DMS53 (cell line): ENCODE measurements at regions not wholly inside any gene's neighbourhood (a gene's known extent, or its start where the extent isn't known, plus 50 kb on each side); places are given as distances from the start of the nearest gene placed in this dataset.

ENCODE experiments used
- DNase-seq: peaks from one replicate; lab custom pipeline; 2025; lab: John Stamatoyannopoulos, UW

DNA sequence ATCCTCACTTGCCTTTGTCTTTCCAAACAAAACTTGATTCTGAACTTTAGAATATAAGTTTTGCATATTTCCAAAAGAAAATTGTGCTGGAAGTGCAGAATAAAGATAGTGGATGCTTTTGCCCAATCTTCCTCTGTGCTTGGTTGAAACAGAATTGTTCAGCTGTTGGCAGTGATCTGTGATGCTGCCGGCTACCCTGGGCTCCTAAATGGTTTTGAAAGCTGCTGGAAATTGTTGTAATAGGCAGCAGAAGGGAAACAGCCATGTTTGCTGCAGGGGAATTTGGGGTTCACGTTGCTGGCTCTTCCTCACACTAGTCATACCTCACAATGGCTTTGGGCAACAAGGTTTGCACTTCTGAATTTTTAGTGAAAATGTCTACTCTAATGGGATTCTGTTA lies 398.0 kb downstream of the RAPGEF2 start:
- DNase-seq = no peak

DNA sequence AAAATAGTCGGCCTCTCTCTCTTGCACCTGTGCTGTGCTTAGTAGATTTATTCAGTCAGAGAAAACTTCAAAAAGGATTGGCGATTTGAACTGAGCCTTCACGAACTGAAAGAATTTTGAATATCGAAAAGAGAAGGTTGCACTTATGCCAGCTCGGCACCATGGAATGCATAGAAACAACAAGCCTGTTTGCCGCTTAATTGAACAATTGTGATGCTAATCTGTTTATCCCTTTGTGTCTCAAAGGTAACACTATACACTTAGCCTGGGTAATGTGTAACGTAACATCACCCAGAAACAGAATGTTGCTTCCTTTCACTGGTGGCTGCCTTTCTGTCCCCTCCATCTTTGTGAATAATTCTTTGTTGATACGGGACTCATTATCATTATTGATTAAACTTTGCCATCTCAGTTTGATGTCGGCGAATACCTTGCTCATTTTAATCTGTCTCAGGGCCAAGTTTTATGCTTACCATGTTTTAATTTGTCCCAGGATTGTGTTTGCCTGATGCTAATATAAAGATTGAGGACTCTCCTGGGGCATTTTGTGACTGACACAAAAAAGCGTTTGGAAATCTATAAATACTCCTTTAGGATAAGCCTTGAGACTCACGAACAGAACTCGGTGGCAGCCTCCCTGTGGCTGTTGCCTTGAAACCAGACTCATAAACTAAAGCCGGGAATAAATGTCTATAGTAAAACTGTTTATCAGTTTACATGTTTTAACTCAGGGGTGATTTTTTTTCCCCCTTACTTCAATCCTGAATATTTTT lies 400.5 kb downstream of the RAPGEF2 start:
- no peak for DNase-seq

DNA sequence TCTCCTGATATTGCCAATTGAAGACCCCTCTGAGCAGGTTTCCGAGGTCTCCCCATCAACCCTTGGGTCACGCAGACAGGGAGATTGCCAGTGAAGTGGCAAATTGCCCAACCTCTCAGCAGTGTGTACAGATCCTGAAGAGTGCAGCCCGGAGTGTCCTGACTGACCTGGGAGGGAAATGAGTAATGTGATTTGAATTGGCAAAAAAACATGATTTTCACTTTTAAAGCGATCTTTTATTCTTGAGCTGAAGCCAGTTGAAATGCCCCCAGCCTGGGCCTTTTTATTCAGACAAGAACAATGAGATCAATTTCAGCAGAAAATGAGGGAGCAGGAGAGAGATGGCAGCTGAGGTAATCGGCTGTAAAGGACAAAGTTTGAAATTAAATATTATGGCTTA lies 401.8 kb downstream of the RAPGEF2 start:
- peak; percentile 42 for DNase-seq

DNA sequence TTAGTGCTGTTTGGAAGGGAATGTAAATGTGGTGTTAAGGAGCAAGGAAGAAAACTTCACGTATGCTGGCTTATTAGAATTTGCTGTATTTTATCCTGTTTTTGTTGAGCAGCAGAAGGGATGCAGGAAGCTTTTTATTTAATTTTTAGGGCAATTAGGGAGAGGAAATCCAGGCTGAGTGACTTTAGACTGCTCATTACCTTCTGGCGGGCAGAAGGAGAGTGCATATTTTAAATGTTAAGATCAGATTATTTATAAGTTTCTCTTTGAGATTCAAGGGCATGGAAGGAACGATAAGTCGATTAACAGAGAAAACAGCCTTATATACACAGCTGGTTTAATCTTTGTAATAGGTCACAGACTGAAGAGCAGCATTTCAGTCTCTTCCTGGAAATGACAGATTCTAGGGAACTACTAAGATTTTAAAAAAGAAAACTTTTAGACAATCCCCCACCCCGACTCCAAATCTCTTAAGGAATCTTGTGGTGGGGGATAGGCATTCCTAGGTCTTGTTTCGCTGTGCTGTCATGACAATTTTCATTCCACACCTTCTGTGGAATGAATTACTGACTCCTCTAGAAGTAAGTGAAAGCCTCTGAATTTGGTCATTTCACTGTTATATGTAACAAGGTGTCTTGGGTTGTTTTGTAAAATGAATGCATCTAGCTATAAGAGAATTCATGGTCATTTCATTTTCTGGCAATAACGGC lies 402.5 kb downstream of the RAPGEF2 start:
- DNase-seq = no peak

DNA sequence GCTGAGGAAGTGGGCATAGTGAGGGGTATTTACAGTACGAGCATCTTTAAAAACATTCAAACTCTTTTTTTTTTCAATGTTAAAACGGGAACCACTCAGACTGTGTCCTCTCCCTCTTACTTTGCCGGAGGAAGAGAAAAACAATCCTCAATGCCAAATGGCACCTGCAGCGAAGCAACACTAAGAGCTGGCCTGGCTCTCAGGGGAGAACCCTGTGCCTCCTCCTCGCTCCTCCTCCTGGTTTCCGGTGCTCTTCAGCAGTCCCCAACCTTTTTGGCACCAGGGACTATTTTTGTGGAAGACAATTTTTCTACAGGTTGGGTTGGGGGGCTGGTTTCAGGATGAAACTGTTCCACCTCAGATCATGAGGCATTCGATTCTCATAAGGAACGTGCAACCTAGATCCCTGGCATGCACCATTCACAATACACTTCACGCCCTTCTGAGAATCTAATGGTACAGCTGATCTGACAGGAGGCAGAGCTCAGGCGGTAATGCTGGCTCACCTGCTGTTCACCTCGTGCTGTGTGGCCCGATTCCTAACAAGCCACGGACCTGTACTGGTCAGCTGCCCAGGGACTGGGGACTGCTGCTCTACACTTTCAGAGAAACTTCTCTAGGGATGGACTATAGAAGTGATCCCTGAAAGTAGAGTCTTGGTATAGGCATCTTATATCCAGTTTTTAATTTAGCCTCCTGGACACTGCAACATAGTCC lies 404.1 kb downstream of the RAPGEF2 start:
- DNase-seq = no peak

DNA sequence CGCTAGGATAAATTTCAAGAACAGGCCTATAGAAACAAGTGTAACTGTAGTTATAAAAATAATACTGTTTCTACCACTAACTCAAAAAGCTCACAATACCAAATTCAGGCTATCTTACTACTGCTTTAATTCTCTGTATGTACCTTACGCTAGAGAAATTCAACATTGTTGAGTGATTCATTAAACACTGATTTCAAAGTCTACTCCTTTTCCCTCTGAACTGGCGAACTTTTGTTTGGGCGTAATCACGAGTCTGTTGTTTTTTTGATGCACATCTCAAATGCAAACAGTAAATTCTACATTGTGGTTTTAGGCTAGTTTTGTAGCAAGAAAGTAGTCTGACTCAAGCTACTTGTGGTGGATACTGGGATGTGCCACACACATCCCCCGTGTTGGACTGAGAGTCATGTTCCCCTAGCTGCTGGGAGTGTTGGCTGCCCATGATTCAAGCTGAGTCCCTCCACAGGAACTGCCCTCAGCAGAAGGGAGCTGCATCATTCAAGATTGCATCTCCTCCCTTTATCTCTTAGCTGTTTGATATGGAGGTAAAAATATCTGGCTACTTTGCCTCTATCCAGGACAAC lies 406.1 kb downstream of the RAPGEF2 start:
- no peak for DNase-seq

DNA sequence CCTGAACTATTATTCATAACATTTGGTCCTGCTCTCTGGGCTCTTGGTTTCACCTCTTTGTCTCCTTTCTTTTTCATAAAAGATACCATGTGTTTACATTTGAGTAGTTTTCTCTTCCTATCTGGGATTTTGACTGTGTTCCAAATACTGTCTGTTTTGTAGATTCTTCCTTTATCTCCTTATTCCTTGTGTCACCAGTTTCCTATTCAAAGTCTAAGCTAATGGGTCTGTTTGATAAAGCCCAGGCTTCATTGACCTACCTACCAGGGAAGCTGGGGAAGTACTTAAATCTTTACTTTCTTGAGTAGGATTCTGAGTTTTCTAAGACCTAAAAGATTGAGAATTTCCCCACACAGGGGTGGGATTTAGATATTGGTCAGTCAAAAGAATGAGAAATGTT lies 409.5 kb downstream of the RAPGEF2 start:
- no peak for DNase-seq

DNA sequence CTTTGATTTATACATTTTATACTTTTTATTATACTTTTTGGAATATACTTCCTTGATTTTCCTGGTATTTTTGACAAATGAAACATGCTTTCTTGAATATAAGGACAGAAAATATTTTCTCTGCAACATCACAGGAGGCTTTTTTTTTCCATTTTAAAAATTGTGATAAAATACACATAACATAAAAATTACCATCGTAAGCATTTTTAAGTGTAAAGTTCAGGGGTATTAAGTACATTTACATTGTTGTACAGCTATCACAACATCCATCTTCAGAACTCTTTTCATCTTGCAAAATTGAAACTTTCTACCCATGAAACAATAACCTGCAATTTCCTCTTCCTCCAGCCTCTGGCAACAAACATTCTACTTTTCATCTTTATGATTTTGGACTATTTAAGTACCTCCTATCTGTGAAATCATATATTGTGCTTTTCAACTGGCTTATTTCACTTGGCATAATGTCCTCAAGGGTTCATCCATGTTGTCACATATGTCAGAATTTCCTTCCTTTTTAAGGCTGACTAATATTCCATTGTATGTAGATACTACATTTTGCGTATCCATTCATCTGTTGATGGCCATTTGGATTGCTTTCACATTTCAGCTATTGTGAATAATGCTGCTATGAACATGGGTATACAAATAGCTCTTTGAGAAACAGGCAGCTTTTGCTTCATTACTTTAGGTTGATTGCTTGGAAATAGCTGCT lies 412.6 kb downstream of the RAPGEF2 start:
- no peak for DNase-seq

DNA sequence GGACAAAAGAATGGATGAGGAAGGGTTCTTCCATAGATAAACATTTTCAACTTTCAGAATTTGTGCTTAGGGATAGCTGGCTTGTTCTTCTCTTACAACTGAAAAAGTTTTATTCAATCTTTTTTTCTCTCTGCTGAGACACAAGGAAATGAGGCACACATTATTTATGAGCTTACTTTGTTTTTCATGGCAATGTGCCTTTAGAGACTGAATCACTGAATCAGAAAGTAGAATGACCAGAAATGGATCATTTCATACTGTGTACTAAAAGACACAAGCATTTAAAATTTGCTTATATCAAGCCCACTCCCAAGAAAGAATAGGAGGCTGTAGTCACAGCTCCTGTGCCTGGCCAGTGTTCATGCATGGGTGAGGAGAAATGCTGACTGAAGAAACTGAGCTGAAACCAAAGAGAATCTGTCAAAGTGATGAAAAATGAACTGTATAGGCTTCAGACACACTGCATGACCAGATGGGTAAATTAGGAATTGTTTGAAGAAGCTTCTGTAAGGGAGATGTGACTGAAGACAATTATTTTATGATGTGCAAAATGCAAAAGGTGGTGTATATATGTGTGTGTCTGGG lies 413.8 kb downstream of the RAPGEF2 start:
- DNase-seq = no peak

DNA sequence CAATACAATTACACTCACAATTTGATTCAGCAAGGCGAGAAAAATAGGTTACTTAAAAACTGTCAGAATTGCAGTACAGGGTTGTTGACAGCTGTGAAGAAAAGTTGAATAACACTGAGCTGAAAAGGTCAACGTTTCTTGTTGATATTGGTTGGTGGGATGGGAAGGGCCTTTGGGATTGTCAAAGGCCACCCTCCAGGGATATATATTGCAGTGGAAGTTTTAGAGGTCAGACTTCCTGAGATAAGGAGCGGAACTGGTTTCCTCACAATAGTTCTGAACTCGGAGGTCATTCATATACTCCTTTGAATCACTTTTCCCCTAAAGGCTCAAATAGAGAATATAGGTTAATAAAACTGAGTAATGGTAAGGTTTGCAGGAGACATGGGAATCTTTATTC lies 417.2 kb downstream of the RAPGEF2 start:
- no peak for DNase-seq

DNA sequence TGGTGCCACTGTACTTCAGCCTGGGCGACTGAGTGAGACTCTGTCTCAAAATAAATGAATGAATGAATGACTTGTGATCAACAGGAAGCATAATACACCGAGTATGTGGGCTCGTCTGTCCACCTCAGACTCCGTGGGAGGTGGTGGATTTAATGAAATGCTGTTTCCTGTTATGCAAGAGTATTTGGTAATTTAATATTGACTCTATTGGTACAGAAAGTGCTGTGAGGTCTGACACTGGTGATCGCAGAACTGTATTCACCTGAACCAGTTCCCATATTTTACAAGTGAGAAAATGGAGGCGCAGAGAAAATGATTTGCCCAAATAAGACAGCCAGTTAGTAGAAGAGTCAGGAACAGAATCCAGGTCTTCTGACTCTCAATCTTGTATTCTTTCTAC lies 423.3 kb downstream of the RAPGEF2 start:
- no peak for DNase-seq

DNA sequence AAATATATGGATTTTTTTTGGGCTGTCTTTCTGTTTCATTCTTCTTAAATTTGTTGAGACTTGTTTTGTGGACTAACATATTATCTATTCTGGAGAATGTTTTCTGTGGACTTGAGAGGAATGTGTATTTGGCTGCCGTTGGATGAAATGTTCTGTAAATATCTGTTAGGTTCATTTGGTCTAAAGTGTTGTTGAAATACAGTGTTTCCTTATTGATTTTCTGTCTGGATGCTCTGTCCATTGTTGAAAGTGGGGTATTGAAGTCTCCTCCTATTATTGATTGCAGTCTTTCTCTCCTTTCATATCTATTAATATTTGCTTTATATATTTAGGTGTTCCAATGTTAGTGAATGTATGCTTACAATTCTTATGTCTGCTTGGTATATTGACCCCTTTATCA lies 431.8 kb downstream of the RAPGEF2 start:
- DNase-seq = no peak

DNA sequence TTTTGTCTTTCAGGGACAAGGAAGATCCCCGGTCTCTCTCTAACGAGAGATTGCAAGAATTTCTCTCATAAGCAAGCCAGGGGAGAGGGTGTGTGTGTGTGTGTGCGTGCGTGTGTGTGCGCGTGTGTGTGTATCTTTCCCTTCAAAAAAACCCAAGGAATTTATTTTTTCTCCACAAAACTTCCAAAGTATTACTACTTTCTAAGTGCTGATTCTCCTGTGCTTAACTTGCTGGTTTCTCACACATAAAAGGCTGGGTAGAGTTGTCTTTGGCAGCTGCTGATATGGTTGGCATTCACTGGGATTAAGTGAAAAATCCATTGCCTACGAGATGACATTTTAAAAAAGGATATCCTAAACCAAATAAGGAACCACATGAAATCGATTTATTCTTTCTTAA lies 435.7 kb downstream of the RAPGEF2 start:
- DNase-seq = no peak

DNA sequence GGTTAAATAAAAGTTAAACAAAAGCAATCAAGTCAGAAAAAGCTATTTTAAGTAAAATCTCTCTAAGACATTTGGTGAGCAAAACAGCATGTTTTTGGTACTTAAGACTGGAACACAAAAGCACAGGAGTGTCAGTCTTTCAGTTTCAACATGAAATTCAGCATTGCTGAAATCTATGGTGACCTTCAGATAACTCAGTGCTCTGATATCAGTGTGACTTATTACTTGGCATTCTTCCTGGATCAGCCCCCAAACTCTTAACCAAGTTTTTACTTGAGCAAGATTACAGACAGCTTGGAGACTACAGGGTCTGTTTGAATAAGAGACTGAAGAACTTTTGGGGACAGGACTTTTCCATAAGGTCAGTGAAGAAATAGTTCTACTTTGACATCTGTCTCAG lies 437.2 kb downstream of the RAPGEF2 start:
- no peak for DNase-seq

DNA sequence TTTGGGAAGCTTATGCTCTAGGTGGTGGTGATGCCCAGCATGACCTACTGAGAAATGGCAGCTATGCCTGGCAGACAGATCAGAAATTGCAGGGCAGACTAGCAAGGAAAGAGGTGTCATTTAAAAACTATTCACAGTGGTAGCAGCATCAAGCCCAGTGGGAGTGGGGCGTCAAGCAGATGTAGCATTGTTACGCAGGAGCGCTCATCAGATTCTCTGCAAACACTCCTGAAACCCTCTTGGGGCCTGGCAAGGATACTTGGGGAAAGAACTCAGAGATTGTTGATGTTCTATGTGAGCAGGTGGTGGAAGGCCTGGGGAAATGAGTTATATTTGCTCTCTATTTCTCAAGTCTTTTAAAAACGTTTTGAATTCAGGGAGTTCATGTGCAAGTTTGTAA lies 437.6 kb downstream of the RAPGEF2 start:
- peak; percentile 17 for DNase-seq

DNA sequence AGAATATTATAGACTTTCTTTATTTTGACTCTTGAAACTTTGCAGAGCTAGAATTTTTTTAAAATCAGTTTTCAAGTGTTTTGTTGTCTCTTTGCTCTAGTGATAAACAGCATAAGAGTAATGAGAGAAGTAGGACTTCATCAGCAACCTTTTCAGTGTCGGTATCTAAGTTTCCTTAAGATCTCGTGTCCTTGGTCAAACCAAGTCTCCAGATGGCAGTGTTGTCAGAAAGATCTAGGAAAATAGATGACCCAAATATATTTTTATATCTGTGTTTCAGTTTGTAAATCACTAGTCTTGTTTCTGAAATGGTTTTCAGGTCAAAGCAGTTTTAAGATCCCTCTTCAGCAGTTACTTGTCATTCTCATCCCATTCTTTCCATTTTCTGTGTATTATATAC lies 438.3 kb downstream of the RAPGEF2 start:
- DNase-seq = no peak

DNA sequence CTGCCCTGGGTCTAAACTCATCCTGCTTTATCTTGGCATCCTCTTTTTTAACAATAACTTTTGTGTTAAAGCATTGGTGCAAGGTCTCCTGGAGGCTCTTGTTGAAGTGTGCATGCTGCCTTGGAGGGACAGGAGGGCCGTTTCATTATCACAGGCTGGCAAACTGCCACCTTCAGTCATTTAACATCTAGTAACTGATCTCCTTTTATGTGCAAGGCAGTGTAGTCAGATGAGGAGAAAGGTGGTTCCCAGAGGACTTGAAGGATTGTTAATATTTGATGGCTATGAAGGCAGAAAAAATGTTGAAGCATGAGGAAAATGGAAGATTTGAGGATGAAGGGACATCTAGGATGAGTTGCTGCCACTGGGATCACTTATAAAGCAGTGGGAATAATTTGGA lies 439.4 kb downstream of the RAPGEF2 start:
- DNase-seq = no peak

DNA sequence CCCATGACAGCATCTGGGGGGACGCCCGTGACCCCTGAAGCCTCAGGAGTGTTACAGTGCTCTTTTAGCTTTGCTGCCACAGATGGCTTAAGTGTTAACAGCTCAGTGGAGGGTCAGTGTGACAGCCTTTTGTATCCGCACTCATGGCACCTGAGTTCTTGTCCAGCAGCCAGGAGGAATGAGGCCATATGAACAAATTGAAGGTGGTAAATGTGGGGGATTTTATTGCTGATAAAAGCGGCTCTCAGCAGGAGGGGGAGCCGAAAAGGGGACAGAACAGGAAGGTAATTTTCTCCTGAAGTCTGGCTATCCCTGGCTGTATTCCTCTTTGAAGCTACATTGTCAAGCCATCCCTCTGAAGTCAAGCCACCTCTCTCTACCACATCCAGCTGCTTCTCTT lies 441.0 kb downstream of the RAPGEF2 start:
- no peak for DNase-seq

DNA sequence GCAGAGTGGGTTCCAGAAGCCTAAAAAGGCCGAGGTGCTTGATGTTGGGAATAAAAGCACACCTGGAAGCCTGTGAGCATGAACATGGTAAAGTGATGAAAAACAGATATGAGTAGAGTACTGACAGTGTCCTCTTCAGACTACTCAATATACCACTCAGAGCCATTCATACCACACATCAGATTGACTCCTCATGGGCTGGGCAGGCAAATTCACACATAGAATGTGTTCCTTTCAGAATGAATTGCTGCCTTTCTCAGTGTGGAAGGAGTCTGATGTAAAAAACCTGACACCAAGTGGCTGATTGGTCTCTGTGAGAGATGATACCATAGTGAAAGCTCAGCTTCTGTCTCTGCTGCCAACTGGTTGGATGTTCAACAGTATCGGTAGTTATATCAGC lies 442.7 kb downstream of the RAPGEF2 start:
- DNase-seq = no peak

DNA sequence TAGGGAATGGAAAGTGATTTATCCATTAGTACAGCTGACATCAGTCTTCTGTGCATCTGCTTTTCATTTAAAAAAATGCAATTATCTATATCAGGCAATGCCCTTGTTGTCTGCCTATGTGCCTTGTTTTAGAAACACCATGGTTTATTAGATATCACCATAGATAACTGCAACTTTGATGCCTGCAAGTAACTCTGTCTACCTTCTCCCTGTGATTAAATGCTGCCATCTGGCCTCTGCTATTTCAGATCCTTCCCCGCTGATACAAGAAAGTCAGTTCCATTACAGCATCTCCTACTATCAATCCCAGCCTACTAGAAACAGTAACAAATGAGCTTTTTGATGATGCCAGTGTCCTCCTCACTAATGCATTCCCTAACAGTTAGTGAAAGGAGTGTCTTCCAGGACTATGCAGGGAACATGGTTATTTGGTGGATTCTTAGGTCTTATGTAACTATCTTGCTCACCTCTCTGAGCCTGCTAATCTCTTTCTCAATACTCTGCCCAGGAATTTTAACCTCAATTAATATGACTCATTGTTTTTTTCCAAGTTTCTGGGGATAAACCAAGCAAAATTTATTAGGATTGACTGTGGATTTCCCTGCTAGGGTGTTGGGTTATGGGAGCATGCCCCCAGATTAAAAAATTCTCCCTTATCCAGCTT lies 444.9 kb downstream of the RAPGEF2 start:
- no peak for DNase-seq

DNA sequence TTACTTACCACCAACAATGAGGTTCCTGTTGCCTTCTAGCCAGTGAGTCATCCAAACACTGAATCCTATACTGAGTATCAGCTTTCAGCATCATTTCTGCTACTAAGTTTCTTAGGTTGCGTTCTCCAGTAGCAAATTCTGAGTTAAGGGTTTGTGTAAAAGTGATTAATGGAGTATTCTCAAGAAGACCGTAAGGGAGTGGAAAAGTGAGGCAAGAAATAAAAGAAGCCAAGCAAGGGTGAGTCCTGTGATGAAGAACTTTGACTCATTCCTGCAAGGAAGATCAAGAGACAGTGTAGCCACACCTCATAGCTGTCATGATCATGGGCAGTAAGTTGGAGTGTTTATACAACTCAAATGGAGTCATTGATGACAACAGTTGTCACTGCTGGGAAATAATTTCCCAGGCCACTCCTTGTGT lies 446.2 kb downstream of the RAPGEF2 start:
- no peak for DNase-seq
